Duodenal mucosa (tissue), 2 donors: ENCODE measurements at regions not wholly inside any gene's neighbourhood (a gene's known extent, or its start where the extent isn't known, plus 50 kb on each side); places are given as distances from the start of the nearest gene placed in this dataset.

Experiments used
- H3K27ac ChIP-seq: one replicate; pipeline ENCODE4 v1.7.0; 2013; ENCODE audit warnings: low read depth, low read length
- H3K27me3 ChIP-seq, 2 donors: one replicate each; pipeline ENCODE4 v1.7.0; 2013; ENCODE audit warnings: low read length in 2 of 2, control low read depth in 1 of 2; ENCODE audit not compliant: insufficient read depth in 2 of 2, control insufficient read depth in 1 of 2
- H3K36me3 ChIP-seq, 2 donors: one replicate each; pipeline ENCODE4 v1.7.0; 2013; ENCODE audit warnings: low read length in 2 of 2, control low read depth in 1 of 2; ENCODE audit not compliant: insufficient read depth in 2 of 2, control insufficient read depth in 1 of 2
- H3K4me1 ChIP-seq, 2 donors: one replicate each; pipeline ENCODE4 v1.7.0; 2013; ENCODE audit warnings: low read length in 2 of 2, control low read depth in 1 of 2; ENCODE audit not compliant: insufficient read depth in 2 of 2, control insufficient read depth in 1 of 2
- H3K4me3 ChIP-seq, 2 donors: one replicate each; pipeline ENCODE4 v1.7.0; 2013; ENCODE audit warnings: low read length in 2 of 2, low read depth in 1 of 2
- H3K9ac ChIP-seq, 2 donors: one replicate each; pipeline ENCODE4 v1.7.0; 2013; ENCODE audit warnings: low read length in 2 of 2, low read depth in 1 of 2
- H3K9me3 ChIP-seq, 2 donors: one replicate each; pipeline ENCODE4 v1.7.0; 2013; ENCODE audit warnings: low read length in 2 of 2, control low read depth in 1 of 2; ENCODE audit not compliant: control insufficient read depth in 1 of 2

GRCh38 chr20:1825938-1826445 is 69.2 kb upstream of the SIRPA start:
- Histone ChIP-seq H3K4me3 (no peak overlapping the region), H3K9ac (no peak overlapping the region), H3K36me3 (no peaks in the 10 kb centered on the region), H3K27me3 (no peaks in the 10 kb centered on the region), H3K9me3 (peaks cover 13% of the 10 kb centered on the region in 2 donors), H3K27ac (no peak overlapping the region), H3K4me1 (peaks cover 15 to 23% of the 10 kb centered on the region in 2 donors)

- no peak overlapping the region for H3K4me3 ChIP-seq
- peaks cover 13 to 20% of the 10 kb centered on the region in 2 donors for H3K4me1 ChIP-seq
- H3K9me3 ChIP-seq: peaks cover 13% of the 10 kb centered on the region in 2 donors
- no peaks in the 10 kb centered on the region for H3K27me3 ChIP-seq
- no peaks in the 10 kb centered on the region for H3K36me3 ChIP-seq
- no peak overlapping the region for H3K9ac ChIP-seq
- H3K27ac ChIP-seq: no peak overlapping the region
Observed at GRCh38 chr20:1825507-1825906, 69.7 kb upstream of the SIRPA start.

- H3K27me3 ChIP-seq: no peaks in the 10 kb centered on the region
- H3K4me1 ChIP-seq: peaks cover 7 to 15% of the 10 kb centered on the region in 2 donors
- H3K27ac ChIP-seq: no peak overlapping the region
- H3K4me3 ChIP-seq: no peak overlapping the region
- no peaks in the 10 kb centered on the region for H3K36me3 ChIP-seq
- peaks cover 13% of the 10 kb centered on the region in 2 donors for H3K9me3 ChIP-seq
- no peak overlapping the region for H3K9ac ChIP-seq
Observed at GRCh38 chr20:1824834-1825233, 70.4 kb upstream of the SIRPA start.

- peaks cover 7 to 15% of the 10 kb centered on the region in 2 donors for H3K4me1 ChIP-seq
- no peak overlapping the region for H3K27ac ChIP-seq
- no peaks in the 10 kb centered on the region for H3K27me3 ChIP-seq
- peaks cover 13% of the 10 kb centered on the region in 2 donors for H3K9me3 ChIP-seq
- no peaks in the 10 kb centered on the region for H3K36me3 ChIP-seq
- no peak overlapping the region for H3K9ac ChIP-seq
- no peak overlapping the region for H3K4me3 ChIP-seq
Observed at GRCh38 chr20:1824181-1824580, 71.0 kb upstream of the SIRPA start.

- H3K27me3 ChIP-seq: no peaks in the 10 kb centered on the region
- H3K4me1 ChIP-seq: peaks cover 4 to 11% of the 10 kb centered on the region in 2 donors
- no peak overlapping the region for H3K27ac ChIP-seq
- H3K9me3 ChIP-seq: peaks cover 13% of the 10 kb centered on the region in 2 donors
- no peak overlapping the region for H3K9ac ChIP-seq
- no peak overlapping the region for H3K4me3 ChIP-seq
- no peaks in the 10 kb centered on the region for H3K36me3 ChIP-seq
Observed at GRCh38 chr20:1823450-1823844, 71.8 kb upstream of the SIRPA start.

- Histone ChIP-seq H3K27ac (no peak overlapping the region), H3K4me3 (no peak overlapping the region), H3K4me1 (peaks cover 0 to 5% of the 10 kb centered on the region in 2 donors), H3K9ac (no peak overlapping the region), H3K36me3 (no peaks in the 10 kb centered on the region), H3K9me3 (peaks cover 13% of the 10 kb centered on the region in 2 donors), H3K27me3 (no peaks in the 10 kb centered on the region)
Observed at GRCh38 chr20:1822564-1823449, 72.4 kb upstream of the SIRPA start.

GRCh38 chr20:1820138-1821079 is 74.8 kb upstream of the SIRPA start:
- no peaks in the 10 kb centered on the region for H3K36me3 ChIP-seq
- peaks cover 13% of the 10 kb centered on the region in 2 donors for H3K9me3 ChIP-seq
- H3K27ac ChIP-seq: peak overlapping the region; percentile 26
- H3K9ac ChIP-seq: no peak overlapping the region
- H3K27me3 ChIP-seq: no peaks in the 10 kb centered on the region
- peaks cover 0 to 6% of the 10 kb centered on the region in 2 donors for H3K4me1 ChIP-seq
- no peak overlapping the region for H3K4me3 ChIP-seq

- H3K27ac ChIP-seq: no peak overlapping the region
- H3K36me3 ChIP-seq: no peaks in the 10 kb centered on the region
- H3K4me3 ChIP-seq: no peak overlapping the region
- H3K27me3 ChIP-seq: no peaks in the 10 kb centered on the region
- H3K4me1 ChIP-seq: peaks cover 0 to 6% of the 10 kb centered on the region in 2 donors
- no peak overlapping the region for H3K9ac ChIP-seq
- H3K9me3 ChIP-seq: peaks cover 13% of the 10 kb centered on the region in 2 donors
Observed at GRCh38 chr20:1819311-1820137, 75.7 kb upstream of the SIRPA start.

- H3K9me3 ChIP-seq: peaks cover 13% of the 10 kb centered on the region in 2 donors
- no peaks in the 10 kb centered on the region for H3K36me3 ChIP-seq
- no peak overlapping the region for H3K9ac ChIP-seq
- no peak overlapping the region for H3K27ac ChIP-seq
- no peaks in the 10 kb centered on the region for H3K27me3 ChIP-seq
- no peak overlapping the region for H3K4me3 ChIP-seq
- H3K4me1 ChIP-seq: peaks cover 0 to 6% of the 10 kb centered on the region in 2 donors
Observed at GRCh38 chr20:1818895-1819294, 76.3 kb upstream of the SIRPA start.
